ENCODE measurements at regions not wholly inside any gene's neighbourhood (a gene's known extent, or its start where the extent isn't known, plus 50 kb on each side); places are given as distances from the start of the nearest gene placed in this dataset.
A peak's percentile ranks its signal among the peaks of the same experiment; 100 is the strongest.

DNA sequence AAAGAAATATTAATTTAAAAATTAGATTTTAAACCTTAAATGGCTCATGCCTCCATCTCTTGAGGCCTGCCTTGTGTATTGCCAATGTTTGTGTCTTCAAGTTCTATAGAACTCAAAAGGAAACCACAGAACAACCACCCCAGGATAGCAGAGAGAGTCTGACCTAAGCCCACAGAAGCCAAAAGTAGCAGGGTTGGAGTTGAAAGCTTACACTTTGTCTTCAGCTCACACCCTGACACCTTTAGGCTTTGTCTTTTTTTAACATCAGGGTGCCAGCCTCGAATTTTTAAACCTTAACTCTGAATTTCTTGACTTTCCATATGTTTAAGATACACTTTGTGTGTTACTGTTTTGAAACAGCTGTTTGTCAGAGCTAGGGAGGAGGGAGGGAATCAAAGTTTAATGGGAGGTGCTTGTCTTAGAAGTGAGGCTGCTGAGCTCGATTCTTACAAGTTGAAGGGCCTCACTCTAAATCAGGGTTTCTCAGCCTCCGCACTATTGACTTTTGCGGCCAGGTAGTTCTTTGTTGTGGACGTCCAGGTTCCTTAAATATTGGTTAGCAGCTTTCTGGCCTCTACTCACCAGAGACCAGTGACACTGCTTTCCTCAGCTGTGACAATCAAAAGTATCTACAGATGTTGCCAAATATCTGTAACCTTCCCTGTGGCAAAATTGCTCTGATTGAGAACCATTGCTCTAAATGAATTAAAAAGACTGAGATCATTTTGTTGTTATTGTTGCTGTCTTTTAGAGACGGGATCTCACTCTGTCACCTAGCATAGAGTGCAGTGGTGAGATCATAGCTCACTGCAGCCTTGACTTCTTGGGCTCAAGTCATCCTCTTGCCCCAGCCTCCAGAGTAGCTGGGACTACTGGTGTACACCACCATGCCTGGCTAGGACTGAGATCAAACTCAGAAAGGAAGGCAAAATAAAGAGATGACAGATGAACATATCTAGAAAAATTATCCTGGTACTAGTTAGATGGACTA, 139.2 kb upstream of the EOMES start:
- no peak for DNase-seq (ENCODE audit: low spot score)

DNA sequence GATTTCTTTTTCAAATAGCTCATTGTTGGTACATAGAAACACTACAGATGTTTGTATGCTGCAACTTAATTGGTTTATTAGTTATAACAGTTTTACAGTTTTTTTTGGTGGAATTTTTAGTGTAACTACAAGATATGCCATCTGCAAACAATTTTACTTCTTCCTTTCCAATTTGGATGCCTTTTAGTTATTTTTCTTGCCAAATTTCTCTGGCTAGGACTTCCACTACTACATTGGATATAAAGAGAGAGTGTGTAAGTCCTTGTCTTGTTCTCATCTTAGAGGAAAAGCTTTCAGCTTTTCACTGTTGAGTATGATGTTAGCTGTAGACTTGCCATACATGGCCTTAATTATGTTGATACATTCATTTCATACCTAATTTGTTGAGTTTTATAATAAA, 143.6 kb upstream of the EOMES start:
- no peak for DNase-seq (ENCODE audit: low spot score)

GRCh38 chr3:27869152-27869551, 147.0 kb upstream of the EOMES start:
- no peak for DNase-seq (ENCODE audit: low spot score)

- DNase-seq (ENCODE audit: low spot score): no peak
Observed at GRCh38 chr3:27877061-27878013, 155.2 kb upstream of the EOMES start.

DNA sequence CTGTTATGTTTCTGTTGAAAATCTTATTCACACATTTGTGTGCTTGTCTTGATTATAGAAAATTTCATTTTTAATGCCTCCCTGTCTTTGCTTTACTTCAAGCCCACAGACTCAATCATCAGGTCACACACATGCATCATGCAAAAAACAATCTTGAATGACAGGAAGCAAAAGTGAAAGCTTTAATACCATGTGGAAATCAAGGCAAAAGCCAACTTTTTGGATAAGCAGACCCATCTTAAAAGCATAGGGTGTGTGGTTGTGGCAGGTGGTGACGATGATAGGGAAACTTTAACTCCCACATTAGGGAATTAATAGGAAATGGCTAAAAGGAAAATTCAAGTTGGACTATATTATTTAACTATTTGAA, 155.9 kb upstream of the EOMES start:
- DNase-seq (ENCODE audit: low spot score): no peak

DNA sequence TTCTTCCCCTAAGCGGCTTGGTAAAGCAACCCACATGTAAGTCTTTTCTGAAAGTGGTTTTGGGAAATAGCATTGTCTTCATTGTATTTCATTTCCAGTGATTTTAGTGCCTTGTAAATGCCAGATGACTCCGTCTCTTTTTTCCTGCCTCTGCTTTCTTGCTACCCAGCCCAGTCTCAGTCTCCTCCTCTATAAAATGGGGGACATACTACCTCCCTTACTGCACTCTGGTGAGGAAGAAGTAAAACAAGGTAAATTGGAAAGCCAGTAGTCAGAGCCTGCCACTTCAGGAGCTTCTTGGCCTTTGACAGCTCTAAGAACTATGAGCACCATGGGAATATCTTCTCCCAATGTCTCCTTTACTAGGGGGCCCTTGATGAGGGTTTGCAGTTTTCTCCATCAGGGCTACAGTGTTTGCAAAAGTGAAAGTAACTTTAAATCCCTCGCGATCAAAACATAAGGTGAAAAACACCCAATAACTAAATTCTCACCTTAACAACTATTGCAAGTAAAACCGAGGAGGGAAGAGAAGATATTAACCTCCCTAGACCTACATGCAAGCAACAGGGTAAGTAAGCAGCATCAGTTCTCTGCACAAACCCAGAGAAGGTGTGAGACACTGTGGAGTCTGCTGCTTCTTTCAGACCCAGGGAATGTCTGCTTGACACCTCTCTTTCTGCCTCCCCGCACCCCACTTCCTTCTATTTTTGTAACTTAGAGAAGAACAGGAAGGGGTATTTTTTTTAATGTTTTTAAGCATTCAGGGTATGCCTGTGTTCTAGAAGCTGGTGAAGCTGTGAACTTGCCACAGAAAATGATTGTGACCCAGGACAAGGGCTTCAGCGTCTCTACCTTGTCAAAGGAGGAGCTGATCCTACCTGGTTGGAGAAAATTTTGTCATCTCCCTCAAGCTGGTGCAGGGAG, 159.1 kb upstream of the EOMES start:
- DNase-seq (ENCODE audit: low spot score): no peak

DNA sequence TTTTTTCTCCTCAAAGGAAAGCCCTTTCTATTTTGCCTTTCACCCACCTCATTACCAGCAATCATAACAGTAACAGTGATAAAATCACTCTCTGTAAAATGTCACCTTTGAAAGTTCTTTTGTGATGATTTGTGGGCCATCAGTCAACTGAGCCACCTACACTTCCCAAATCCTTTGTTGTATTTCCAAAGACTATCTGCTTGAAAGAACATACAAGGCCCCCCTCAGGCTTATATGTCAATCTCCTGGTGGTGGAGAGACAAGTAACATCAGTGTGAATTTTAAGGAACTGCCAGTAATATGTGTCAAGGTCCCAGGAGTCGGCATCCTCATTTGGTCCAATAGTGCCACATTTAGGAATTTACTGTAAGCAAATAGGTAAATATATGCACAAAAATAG, 161.1 kb upstream of the EOMES start:
- no peak for DNase-seq (ENCODE audit: low spot score)

- no peak for DNase-seq (ENCODE audit: low spot score)
Observed at GRCh38 chr3:27885641-27886040, 163.5 kb upstream of the EOMES start.

DNA sequence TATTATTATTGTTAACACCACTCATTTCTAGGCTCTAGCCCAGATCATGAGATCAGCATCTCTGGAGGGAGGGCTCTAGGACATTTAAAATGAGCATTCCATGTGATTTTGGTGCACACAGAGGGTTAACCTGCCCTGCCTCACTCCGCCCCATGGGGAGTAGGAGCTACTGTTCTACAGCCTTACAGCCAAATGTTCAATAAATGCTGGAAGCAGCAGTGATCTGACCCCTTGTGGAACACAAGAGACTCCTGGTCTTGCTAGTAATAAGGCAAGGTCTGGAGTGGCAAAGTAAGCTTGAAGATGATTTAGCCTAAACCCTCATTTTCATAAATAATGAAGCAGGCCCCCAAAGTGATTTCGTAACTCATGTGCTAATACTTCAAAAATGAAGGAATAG, 166.4 kb upstream of the EOMES start:
- no peak for DNase-seq (ENCODE audit: low spot score)

DNA sequence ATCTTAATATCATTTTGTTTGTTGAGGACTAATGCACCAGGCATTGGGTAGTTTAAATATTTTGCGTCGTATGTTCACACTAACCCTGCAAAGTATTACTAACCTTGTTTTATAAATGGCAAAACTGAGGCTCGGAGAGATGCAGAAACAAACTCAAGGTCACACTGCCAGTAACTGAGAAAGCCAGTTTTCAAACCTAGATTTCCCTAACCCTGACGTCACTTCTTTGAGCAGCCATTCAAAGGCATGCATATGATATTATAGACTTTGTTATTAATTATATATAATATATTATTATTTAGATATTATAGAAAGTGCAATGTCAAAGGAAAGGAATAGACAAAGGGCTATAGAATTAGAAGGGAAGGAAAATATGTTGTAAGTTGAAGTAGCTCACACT, 167.6 kb upstream of the EOMES start:
- DNase-seq (ENCODE audit: low spot score): no peak

- no peak for DNase-seq (ENCODE audit: low spot score)
Observed at GRCh38 chr3:27900316-27900715, 178.2 kb upstream of the EOMES start.

DNA sequence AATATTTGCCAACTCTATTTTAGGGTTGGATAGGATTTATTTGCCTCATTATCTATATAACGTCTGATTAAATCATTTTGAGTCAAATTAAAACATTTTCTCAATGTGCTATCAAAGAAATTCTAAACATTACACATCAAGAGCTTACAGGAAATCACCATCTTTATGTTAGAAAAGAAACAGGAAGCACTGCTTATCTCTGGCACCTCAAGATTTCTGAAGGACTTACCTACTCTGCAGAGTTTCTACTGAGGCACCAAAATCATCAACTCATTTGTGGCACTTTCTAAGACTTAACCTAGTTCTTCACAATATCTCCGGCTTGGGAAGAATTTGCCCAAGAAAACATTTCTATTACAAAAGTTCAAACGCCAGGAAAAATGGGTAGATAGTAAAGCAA, 181.3 kb upstream of the EOMES start:
- no peak for DNase-seq (ENCODE audit: low spot score)

DNA sequence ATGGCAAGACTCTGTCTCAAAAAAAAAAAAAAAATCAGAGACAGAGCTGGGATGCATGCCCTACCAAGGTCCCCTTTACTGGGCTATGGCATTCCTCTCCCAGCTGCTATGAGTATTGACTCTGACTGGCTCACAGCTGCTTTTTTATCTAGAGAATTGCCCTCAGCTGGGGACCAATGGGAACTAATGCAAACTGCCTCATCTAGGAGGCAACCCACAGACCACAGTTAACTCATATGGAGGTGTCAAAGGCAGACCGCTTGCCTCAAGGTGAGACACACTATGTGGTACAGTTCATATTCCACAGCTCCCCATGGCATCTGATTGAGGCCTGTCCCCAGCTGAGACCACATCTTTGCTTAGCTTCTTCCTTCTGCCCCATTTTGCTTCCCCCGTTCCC, 183.5 kb upstream of the EOMES start:
- DNase-seq (ENCODE audit: low spot score): no peak

DNA sequence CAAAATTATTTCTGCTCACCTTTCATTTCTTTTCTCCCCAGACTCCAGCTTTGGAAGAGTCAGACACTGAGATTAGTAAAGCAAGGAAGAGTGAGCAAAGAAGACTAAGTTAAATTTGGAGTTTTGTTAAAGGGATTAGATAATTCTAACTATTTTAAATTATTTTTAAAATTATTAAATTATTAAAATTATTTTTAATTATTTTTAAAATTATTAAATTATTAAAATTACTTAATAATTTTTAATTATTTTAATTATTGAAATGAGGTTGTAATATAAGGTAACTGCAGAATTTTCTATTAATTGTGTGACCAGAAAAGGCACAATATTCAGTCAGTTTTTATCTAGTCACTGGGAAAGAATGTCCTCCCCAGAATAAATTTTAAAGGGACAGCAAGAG, 185.0 kb upstream of the EOMES start:
- DNase-seq (ENCODE audit: low spot score): no peak

DNA sequence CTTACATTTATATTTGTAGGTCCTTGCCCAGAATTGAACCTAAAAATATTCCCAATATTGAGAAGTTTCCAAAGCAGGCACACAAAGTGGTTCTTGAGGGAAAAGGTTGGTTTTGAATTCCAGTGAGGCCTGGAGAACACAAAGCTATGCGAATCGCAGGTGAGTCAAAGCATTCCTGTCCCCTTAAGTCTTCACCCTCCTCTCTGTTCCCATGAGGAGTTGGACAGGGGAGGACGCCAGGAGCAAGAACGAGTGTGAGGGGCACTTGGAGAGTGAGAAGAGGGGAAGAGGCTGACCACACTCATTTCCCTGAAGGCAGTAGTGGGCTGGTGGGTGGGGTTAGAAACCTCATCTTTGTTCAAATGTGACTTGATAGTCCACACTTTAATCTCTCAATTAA, 185.8 kb upstream of the EOMES start:
- no peak for DNase-seq (ENCODE audit: low spot score)

DNA sequence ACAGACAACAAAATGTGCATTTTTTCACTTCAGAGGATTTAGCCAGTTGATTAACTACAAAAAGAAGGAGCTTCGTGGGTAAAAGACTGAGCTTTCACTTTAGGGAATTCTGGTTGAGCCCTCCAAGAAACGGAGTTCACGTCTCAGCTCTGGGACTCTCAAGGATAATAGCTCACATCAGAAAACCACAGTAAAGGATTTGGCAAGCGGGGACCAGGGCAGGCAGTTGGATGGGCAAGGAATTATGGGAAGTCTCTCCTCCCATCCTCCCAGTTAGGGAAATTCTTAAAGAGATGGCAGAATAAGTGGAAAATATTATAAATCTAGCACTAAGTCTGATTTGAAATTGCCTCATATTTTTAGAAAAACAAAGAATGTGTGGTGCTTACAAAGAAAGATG, 188.3 kb upstream of the EOMES start:
- no peak for DNase-seq (ENCODE audit: low spot score)

DNA sequence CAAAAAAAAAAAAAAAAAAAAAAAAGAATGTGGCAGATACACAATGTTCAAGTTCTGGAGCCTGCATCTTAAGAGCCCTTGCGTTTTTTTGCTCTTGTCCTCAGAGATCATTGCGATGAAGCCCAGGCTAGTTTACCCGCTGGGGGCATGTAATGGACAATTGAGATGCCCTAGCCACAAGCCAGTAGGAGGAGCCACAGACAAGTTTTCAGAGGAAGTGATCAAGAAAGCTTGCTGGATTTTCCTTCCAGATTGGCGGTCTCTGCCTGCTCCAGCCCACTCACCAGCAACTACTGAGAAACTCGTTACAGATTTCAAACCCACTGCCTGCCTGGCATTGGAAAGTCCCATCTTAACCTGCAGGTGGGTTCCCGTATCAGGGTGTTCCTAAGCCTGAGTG, 192.1 kb upstream of the EOMES start:
- peak; percentile 7 for DNase-seq (ENCODE audit: low spot score)

DNA sequence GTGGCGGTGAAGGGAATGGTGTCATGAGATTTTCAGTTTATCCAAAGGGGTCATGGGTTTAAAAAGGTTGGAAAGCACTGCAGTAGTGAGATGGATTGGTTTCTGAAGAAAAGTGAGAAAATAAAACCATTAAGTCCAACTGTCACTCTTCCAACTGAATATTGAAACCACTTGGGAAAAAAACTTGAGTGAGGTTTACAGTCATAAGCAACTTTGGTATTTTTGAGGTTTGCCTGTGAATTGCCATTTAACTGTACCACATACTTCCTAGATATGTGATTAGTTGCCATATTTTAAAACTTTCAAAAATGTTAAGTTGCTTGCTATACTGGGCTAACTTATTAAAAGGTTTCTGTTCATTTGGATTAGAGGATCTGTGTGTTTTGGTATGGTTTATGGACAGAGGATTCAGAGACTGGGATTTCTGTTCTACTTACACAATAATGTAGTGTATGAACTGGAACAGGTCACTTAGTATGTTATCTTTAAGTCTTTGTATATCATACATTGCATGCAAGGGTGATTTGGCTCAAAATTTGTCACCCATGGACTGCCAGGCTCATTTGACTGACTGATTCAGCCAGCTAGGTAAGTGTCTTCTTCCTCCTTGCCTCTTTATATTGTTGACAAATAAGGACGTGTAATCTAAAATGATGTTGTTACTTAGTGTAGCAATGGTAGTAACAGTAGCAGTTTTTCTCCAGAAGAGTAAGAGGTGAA, 201.4 kb upstream of the EOMES start:
- DNase-seq (ENCODE audit: low spot score): no peak

DNA sequence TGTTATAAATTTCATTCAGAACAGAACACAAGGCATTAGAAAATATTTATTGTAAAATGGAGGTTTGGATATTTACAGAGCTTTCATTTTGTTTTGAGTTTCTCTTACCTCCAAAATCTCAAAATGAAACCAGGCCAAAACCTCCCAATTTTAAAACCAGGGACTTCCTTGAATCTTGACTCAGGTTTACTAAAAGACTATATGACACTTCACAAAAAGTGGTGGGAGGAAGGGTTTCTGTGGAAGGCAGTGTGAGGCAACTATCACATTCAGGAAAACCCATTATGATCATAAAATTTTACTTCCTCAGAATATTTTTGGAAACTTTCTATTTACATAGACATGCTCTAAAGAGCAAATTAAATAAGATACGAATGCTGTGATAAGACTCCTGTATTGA, 205.8 kb upstream of the EOMES start:
- no peak for DNase-seq (ENCODE audit: low spot score)

- DNase-seq (ENCODE audit: low spot score): no peak
Observed at GRCh38 chr3:27930052-27930602, 208.0 kb upstream of the EOMES start.
